ENCODE measurements at regions not wholly inside any gene's neighbourhood (a gene's known extent, or its start where the extent isn't known, plus 50 kb on each side); places are given as distances from the start of the nearest gene placed in this dataset.

DNA sequence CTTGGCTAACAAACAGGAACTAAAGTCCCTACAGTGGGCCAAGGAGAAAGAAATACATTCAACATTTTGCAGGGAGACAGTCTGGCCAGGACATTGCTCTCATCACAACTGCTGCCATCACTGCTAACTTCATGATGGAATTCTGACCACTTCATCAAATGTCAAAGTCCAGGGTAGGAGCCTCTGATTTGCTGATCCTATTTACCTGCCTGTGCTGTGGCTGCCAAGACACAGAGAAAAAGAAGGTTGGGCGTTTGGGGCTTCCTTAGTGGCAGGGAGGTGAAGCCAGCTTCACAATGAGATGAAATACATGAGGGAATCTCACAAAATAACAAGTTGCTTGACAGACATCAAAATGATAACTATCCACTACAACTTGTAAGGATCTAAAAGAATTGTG is 343.9 kb upstream of the CADM1 start:
- no TSS peak for BruUV-seq (replicated peaks)
- CTCF ChIA-PET, result no interaction called here
- Mint-ChIP-seq H3K36me3 (ENCODE audit: insufficient read depth, unreplicated experiment) (no peaks in the 10 kb centered on the region), H3K27ac (ENCODE audit: unreplicated experiment) (no peak overlapping the region), H3K4me1 (ENCODE audit: low read depth, unreplicated experiment) (peaks cover 13% of the 10 kb centered on the region), H3K27me3 (ENCODE audit: insufficient read depth, unreplicated experiment) (peaks cover 13% of the 10 kb centered on the region), H3K4me3 (ENCODE audit: unreplicated experiment) (no peak overlapping the region), H3K9me3 (ENCODE audit: unreplicated experiment) (no peaks in the 10 kb centered on the region)
- no peaks in the 10 kb centered on the region for H3K27me3 ChIP-seq (replicated peaks; ENCODE audit: control insufficient read depth, insufficient read depth, low read length)
- no peak overlapping the region for H3K4me3 ChIP-seq (ENCODE audit: low read depth, low read length)
- TF ChIP-seq, protein P1, sequence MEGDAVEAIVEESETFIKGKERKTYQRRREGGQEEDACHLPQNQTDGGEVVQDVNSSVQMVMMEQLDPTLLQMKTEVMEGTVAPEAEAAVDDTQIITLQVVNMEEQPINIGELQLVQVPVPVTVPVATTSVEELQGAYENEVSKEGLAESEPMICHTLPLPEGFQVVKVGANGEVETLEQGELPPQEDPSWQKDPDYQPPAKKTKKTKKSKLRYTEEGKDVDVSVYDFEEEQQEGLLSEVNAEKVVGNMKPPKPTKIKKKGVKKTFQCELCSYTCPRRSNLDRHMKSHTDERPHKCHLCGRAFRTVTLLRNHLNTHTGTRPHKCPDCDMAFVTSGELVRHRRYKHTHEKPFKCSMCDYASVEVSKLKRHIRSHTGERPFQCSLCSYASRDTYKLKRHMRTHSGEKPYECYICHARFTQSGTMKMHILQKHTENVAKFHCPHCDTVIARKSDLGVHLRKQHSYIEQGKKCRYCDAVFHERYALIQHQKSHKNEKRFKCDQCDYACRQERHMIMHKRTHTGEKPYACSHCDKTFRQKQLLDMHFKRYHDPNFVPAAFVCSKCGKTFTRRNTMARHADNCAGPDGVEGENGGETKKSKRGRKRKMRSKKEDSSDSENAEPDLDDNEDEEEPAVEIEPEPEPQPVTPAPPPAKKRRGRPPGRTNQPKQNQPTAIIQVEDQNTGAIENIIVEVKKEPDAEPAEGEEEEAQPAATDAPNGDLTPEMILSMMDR (IDR thresholded peaks at IDR 0.05; ENCODE audit: insufficient read depth in 1 of 2, low read depth in 1 of 2, low read length in 1 of 2, severe bottlenecking in 1 of 2, unreplicated experiment in 1 of 2), result no peak
- DNase-seq, result peak; percentile 61 to 67
- POLR2A ChIA-PET, result no interaction called here
- no peaks in the 10 kb centered on the region for H3K36me3 ChIP-seq (ENCODE audit: control insufficient read depth, insufficient read depth, low read length)
- intact Hi-C loops (cut with micrococcal nuclease; ENCODE audit: unreplicated experiment), result no loop called here
- peaks cover 17% of the 10 kb centered on the region for H3K4me1 ChIP-seq
- H3K9me3 ChIP-seq, result no peaks in the 10 kb centered on the region

DNA sequence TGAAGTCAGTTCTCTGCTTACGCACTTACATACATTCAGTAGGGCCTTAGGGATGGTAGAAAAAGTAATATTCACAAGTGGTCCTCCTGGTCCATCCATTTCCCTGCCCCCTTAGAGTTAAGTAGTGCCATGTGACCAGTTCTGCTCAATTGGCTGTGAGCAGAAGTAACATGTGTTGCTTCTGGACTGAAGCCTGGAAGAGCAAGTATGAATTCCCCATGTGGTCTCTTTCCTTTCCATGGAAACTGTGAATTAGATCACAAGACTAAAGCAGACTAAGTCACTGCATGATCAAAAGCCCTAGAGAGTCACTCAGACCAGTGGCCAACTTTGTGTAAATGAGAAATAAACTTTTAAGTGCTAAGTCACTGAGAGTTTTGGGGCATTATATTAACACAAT is 341.7 kb upstream of the CADM1 start:
- no peaks in the 10 kb centered on the region for H3K9me3 ChIP-seq
- POLR2A ChIA-PET, result no interaction called here
- no peaks in the 10 kb centered on the region for H3K27me3 ChIP-seq (replicated peaks; ENCODE audit: control insufficient read depth, insufficient read depth, low read length)
- Mint-ChIP-seq H3K4me1 (ENCODE audit: low read depth, unreplicated experiment) (peaks cover 13% of the 10 kb centered on the region), H3K9me3 (ENCODE audit: unreplicated experiment) (no peaks in the 10 kb centered on the region), H3K36me3 (ENCODE audit: insufficient read depth, unreplicated experiment) (no peaks in the 10 kb centered on the region), H3K4me3 (ENCODE audit: unreplicated experiment) (no peak overlapping the region), H3K27me3 (ENCODE audit: insufficient read depth, unreplicated experiment) (peaks cover 19% of the 10 kb centered on the region), H3K27ac (ENCODE audit: unreplicated experiment) (no peak overlapping the region)
- H3K4me3 ChIP-seq (ENCODE audit: low read depth, low read length), result no peak overlapping the region
- H3K36me3 ChIP-seq (ENCODE audit: control insufficient read depth, insufficient read depth, low read length), result no peaks in the 10 kb centered on the region
- CTCF ChIA-PET, result no interaction called here
- peaks cover 19% of the 10 kb centered on the region for H3K4me1 ChIP-seq
- DNase-seq, result no peak
- TF ChIP-seq, protein P1 (IDR thresholded peaks at IDR 0.05; ENCODE audit: insufficient read depth in 1 of 2, low read depth in 1 of 2, low read length in 1 of 2, severe bottlenecking in 1 of 2, unreplicated experiment in 1 of 2), result no peak
- intact Hi-C loops (cut with micrococcal nuclease; ENCODE audit: unreplicated experiment), result no loop called here
- no TSS peak for BruUV-seq (replicated peaks)

DNA sequence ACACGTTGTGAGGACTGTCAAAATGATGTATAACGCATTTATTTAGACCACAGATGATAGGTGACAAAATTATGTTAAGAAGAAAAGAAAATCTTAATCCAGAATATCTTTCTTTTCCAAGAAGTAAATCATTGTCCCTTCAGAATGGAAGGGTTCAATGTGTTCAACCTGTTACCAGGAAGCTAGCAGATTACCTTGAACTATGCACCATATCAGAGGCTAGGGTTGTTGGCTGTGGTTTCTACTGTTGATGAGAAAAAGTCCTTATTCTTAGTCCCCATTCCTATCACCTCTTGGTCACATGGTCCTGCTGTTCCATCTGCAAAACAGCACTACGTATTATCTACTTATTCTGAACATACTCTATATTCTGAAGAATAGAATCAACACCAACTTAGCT is 339.5 kb upstream of the CADM1 start:
- intact Hi-C loops (cut with micrococcal nuclease; ENCODE audit: unreplicated experiment), result no loop called here
- no TSS peak for BruUV-seq (replicated peaks)
- no peak overlapping the region for H3K4me3 ChIP-seq (ENCODE audit: low read depth, low read length)

More for the DNA sequence above, 339.5 kb upstream of the CADM1 start:
- TF ChIP-seq, protein P1 (IDR thresholded peaks at IDR 0.05; ENCODE audit: insufficient read depth in 1 of 2, low read depth in 1 of 2, low read length in 1 of 2, severe bottlenecking in 1 of 2, unreplicated experiment in 1 of 2), result no peak
- H3K27ac Mint-ChIP-seq (ENCODE audit: unreplicated experiment), result no peak overlapping the region
- no peaks in the 10 kb centered on the region for H3K9me3 ChIP-seq
- no peak overlapping the region for H3K4me3 Mint-ChIP-seq (ENCODE audit: unreplicated experiment)
- no peak for DNase-seq
- H3K4me1 Mint-ChIP-seq (ENCODE audit: low read depth, unreplicated experiment), result peaks cover 9% of the 10 kb centered on the region
- H3K36me3 Mint-ChIP-seq (ENCODE audit: insufficient read depth, unreplicated experiment), result no peaks in the 10 kb centered on the region
- POLR2A ChIA-PET, result no interaction called here
- CTCF ChIA-PET, result no interaction called here
- no peaks in the 10 kb centered on the region for H3K9me3 Mint-ChIP-seq (ENCODE audit: unreplicated experiment)
- H3K27me3 Mint-ChIP-seq (ENCODE audit: insufficient read depth, unreplicated experiment), result peaks cover 15% of the 10 kb centered on the region
- no peaks in the 10 kb centered on the region for H3K27me3 ChIP-seq (replicated peaks; ENCODE audit: control insufficient read depth, insufficient read depth, low read length)
- no peaks in the 10 kb centered on the region for H3K36me3 ChIP-seq (ENCODE audit: control insufficient read depth, insufficient read depth, low read length)
- H3K4me1 ChIP-seq, result peaks cover 18% of the 10 kb centered on the region

All from Caco-2 (cell line).